NCI-H748 (cell line): ENCODE measurements at regions not wholly inside any gene's neighbourhood (a gene's known extent, or its start where the extent isn't known, plus 50 kb on each side); places are given as distances from the start of the nearest gene placed in this dataset.

ENCODE experiments used
- DNase-seq: peaks from one replicate; lab custom pipeline; 2025; ENCODE audit not compliant: unreplicated experiment; lab: John Stamatoyannopoulos, UW

GRCh38 chr18:22839340-22839821, 93.7 kb upstream of the RBBP8 start:
- no peak for DNase-seq

- no peak for DNase-seq
These were observed 92.5 kb upstream of the RBBP8 start for GRCh38 chr18:22840606-22841144.

- no peak for DNase-seq
These were observed 91.3 kb upstream of the RBBP8 start for GRCh38 chr18:22841840-22842239.

- no peak for DNase-seq
These were observed 88.9 kb upstream of the RBBP8 start for GRCh38 chr18:22844190-22844589.

- DNase-seq: no peak
These were observed 88.5 kb upstream of the RBBP8 start for GRCh38 chr18:22844628-22845027.

GRCh38 chr18:22846088-22846683, 86.9 kb upstream of the RBBP8 start:
- DNase-seq: peak; percentile 66

GRCh38 chr18:22846697-22847096, 86.4 kb upstream of the RBBP8 start:
- no peak for DNase-seq

- DNase-seq: no peak
These were observed 85.7 kb upstream of the RBBP8 start for GRCh38 chr18:22847392-22847791.

- no peak for DNase-seq
These were observed 85.2 kb upstream of the RBBP8 start for GRCh38 chr18:22847867-22848451.

- DNase-seq: no peak
These were observed 84.5 kb upstream of the RBBP8 start for GRCh38 chr18:22848615-22849014.

GRCh38 chr18:22856870-22857269, 76.3 kb upstream of the RBBP8 start:
- no peak for DNase-seq

- DNase-seq: no peak
These were observed 75.0 kb upstream of the RBBP8 start for GRCh38 chr18:22858121-22858520.

GRCh38 chr18:22860807-22861206, 72.3 kb upstream of the RBBP8 start:
- no peak for DNase-seq

GRCh38 chr18:22865354-22866116, 67.6 kb upstream of the RBBP8 start:
- peak; percentile 39 for DNase-seq

- DNase-seq: no peak
These were observed 64.3 kb upstream of the RBBP8 start for GRCh38 chr18:22868831-22869230.

- peak; percentile 6 for DNase-seq
These were observed 61.2 kb upstream of the RBBP8 start for GRCh38 chr18:22871809-22872525.

GRCh38 chr18:22872900-22873537, 60.1 kb upstream of the RBBP8 start:
- no peak for DNase-seq

- peak; percentile 48 for DNase-seq
These were observed 53.8 kb upstream of the RBBP8 start for GRCh38 chr18:22879293-22879692.

- no peak for DNase-seq
These were observed 51.0 kb upstream of the RBBP8 start for GRCh38 chr18:22882084-22882483.

- DNase-seq: no peak
These were observed 49.9 kb upstream of the RBBP8 start for GRCh38 chr18:22883179-22883578.
